H1 (cell line): ENCODE measurements at regions not wholly inside any gene's neighbourhood (a gene's known extent, or its start where the extent isn't known, plus 50 kb on each side); places are given as distances from the start of the nearest gene placed in this dataset.

ENCODE experiments used
- CTCF ChIA-PET: fragments of 300-600 bp; sonication (Branson Sonifier 250); formaldehyde crosslinking; loops from one replicate; lab custom pipeline; 2021; ENCODE audit not compliant: partially characterized antibody; lab: Charles Lee
- POLR2A ChIA-PET: fragments of 300-600 bp; sonication (Branson Sonifier 250); formaldehyde crosslinking; loops from one replicate; lab custom pipeline; 2021; ENCODE audit warnings: inconsistent platforms; ENCODE audit not compliant: partially characterized antibody; lab: Charles Lee
- DNase-seq, 2 experiments: peaks; one replicate each; pipeline versions ENCODE4 v3.0.0 to v3.0.0-alpha.2; 2010 to 2022; ENCODE audit warnings: low spot score in 2 of 2, low read depth in 1 of 2, mixed read lengths in 1 of 2
- FAIRE-seq: peaks from 2 replicates; lab custom pipeline; 2011; peaks lifted over from hg19 to GRCh38; lab: Jason Lieb, UNC
- H2AFZ ChIP-seq: 2 replicates; pipeline ENCODE4 v1.8.1; 2012; ENCODE audit warnings: low read length, inconsistent platforms
- H2AK5ac ChIP-seq: 2 replicates; pipeline ENCODE4 v1.6.1; 2013; ENCODE audit warnings: low read depth, low read length
- H2BK120ac ChIP-seq: replicated peaks from 2 replicates; pipeline ENCODE3; 2013; ENCODE audit warnings: low read depth, low read length, inconsistent platforms
- H2BK12ac ChIP-seq: 2 replicates; pipeline ENCODE4 v1.6.1; 2013; ENCODE audit warnings: low read depth, low read length
- H2BK15ac ChIP-seq: 2 replicates; pipeline ENCODE4 v1.6.1; 2013; ENCODE audit warnings: low read length
- H2BK20ac ChIP-seq: 2 replicates; pipeline ENCODE4 v1.6.1; 2013; ENCODE audit warnings: low read length
- H2BK5ac ChIP-seq: 2 replicates; pipeline ENCODE4 v1.6.1; 2013; ENCODE audit warnings: low read depth, low read length
- H3K14ac ChIP-seq: 2 replicates; pipeline ENCODE4 v1.6.1; 2013; ENCODE audit warnings: inconsistent platforms; ENCODE audit not compliant: insufficient read length
- H3K18ac ChIP-seq: 2 replicates; pipeline ENCODE4 v1.6.1; 2013; ENCODE audit warnings: low read length; ENCODE audit errors: extremely low read depth
- H3K23ac ChIP-seq: 2 replicates; pipeline ENCODE4 v1.6.1; 2013; ENCODE audit warnings: inconsistent platforms; ENCODE audit not compliant: insufficient read length
- H3K23me2 ChIP-seq: 2 replicates; pipeline ENCODE4 v1.6.1; 2013; ENCODE audit warnings: low read depth, low read length
- H3K27ac ChIP-seq: 2 replicates; pipeline ENCODE4 v1.6.1; 2011; ENCODE audit warnings: low read depth, low read length, inconsistent platforms
- H3K27me3 ChIP-seq, 4 experiments: replicated peaks in 1 of 4; 1 replicate in 1 of 4; 2 replicates in 3 of 4; pipeline versions ENCODE4 v1.6.1 to v1.8.1; 2011 to 2013; ENCODE audit warnings: low read length in 3 of 4, mild to moderate bottlenecking in 3 of 4, inconsistent platforms in 2 of 4, mixed read lengths in 2 of 4, moderate library complexity in 1 of 4; ENCODE audit not compliant: control insufficient read depth in 3 of 4, insufficient read depth in 3 of 4; ENCODE audit errors: extremely low read depth in 1 of 4
- H3K36me3 ChIP-seq, 4 experiments: 2 replicates each; pipeline versions ENCODE4 v1.6.1 to v1.8.1; 2011 to 2013; ENCODE audit warnings: mild to moderate bottlenecking in 4 of 4, low read length in 3 of 4, moderate library complexity in 2 of 4, control low read depth in 1 of 4, inconsistent platforms in 1 of 4; ENCODE audit not compliant: insufficient read depth in 4 of 4, control insufficient read depth in 2 of 4
- H3K4ac ChIP-seq: replicated peaks from 2 replicates; pipeline ENCODE3; 2013; ENCODE audit warnings: low read length, low read depth, mixed read lengths, inconsistent platforms; ENCODE audit not compliant: insufficient read length
- H3K4me1 ChIP-seq, 4 experiments: replicated peaks in 1 of 4; 1 replicate in 1 of 4; 2 replicates in 3 of 4; pipeline versions ENCODE4 v1.6.1 to v1.8.1; 2011 to 2013; ENCODE audit warnings: low read length in 3 of 4, inconsistent platforms in 2 of 4, mixed read lengths in 1 of 4; ENCODE audit not compliant: insufficient read depth in 4 of 4, control insufficient read depth in 3 of 4
- H3K4me2 ChIP-seq, 2 experiments: 2 replicates each; pipeline versions ENCODE4 v1.6.1 to v1.8.1; 2011 to 2013; ENCODE audit warnings: low read depth in 2 of 2, low read length in 2 of 2, control low read depth in 1 of 2, inconsistent platforms in 1 of 2, mild to moderate bottlenecking in 1 of 2; ENCODE audit not compliant: insufficient read depth in 1 of 2
- H3K4me3 ChIP-seq, 4 experiments: fragments of 200-600, 300-600 bp in 1 of 4; sonication (generic), shearing (Covaris generic), sonication (Bioruptor Twin) in 1 of 4; 2 replicates each; pipeline versions ENCODE4 v1.5.1 to v1.8.1; 2011 to 2016; ENCODE audit warnings: low read length in 4 of 4, low read depth in 3 of 4, control low read depth in 2 of 4, inconsistent platforms in 2 of 4, mild to moderate bottlenecking in 2 of 4, mixed read lengths in 1 of 4, moderate library complexity in 1 of 4; ENCODE audit not compliant: insufficient read depth in 2 of 4; ENCODE audit errors: extremely low read depth in 1 of 4
- H3K56ac ChIP-seq: replicated peaks from 2 replicates; pipeline ENCODE3; 2013; ENCODE audit warnings: low read depth, mild to moderate bottlenecking, mixed read lengths, low read length, inconsistent platforms; ENCODE audit not compliant: insufficient read length
- H3K79me1 ChIP-seq: 2 replicates; pipeline ENCODE4 v1.6.1; 2013; ENCODE audit warnings: low read depth, low read length, control low read depth
- H3K79me2 ChIP-seq, 2 experiments: 2 replicates each; pipeline versions ENCODE4 v1.6.1 to v1.8.1; 2012 to 2013; ENCODE audit warnings: low read length in 2 of 2, mild to moderate bottlenecking in 2 of 2, inconsistent platforms in 1 of 2; ENCODE audit not compliant: insufficient read depth in 2 of 2, control insufficient read depth in 1 of 2
- H3K9ac ChIP-seq, 4 experiments: replicated peaks in 1 of 4; 1 replicate in 1 of 4; 2 replicates in 3 of 4; pipeline versions ENCODE4 v1.6.1 to v1.8.1; 2011 to 2013; ENCODE audit warnings: low read depth in 3 of 4, low read length in 3 of 4, control low read depth in 2 of 4, mild to moderate bottlenecking in 2 of 4, moderate library complexity in 2 of 4, inconsistent platforms in 1 of 4; ENCODE audit errors: extremely low read depth in 1 of 4
- H3K9me3 ChIP-seq, 2 experiments: 2 replicates each; pipeline versions ENCODE4 v1.6.1 to v1.8.1; 2012 to 2013; ENCODE audit warnings: mild to moderate bottlenecking in 2 of 2, moderate library complexity in 2 of 2, control low read depth in 1 of 2, inconsistent platforms in 1 of 2, low read depth in 1 of 2, low read length in 1 of 2, mixed read lengths in 1 of 2; ENCODE audit not compliant: insufficient read depth in 2 of 2
- H4K20me1 ChIP-seq, 2 experiments: replicated peaks in 1 of 2; 2 replicates each; pipeline versions ENCODE3 to v1.8.1; 2011 to 2013; ENCODE audit warnings: inconsistent platforms in 2 of 2, low read length in 2 of 2, mild to moderate bottlenecking in 1 of 2; ENCODE audit not compliant: insufficient read depth in 2 of 2, control insufficient read depth in 1 of 2
- H4K5ac ChIP-seq: 2 replicates; pipeline ENCODE4 v1.6.1; 2013; ENCODE audit warnings: low read length, low read depth, mixed read lengths, inconsistent platforms; ENCODE audit not compliant: insufficient read length
- H4K8ac ChIP-seq: 2 replicates; pipeline ENCODE4 v1.8.0; 2013; ENCODE audit warnings: mild to moderate bottlenecking, moderate library complexity, low read length, inconsistent platforms; ENCODE audit not compliant: insufficient read depth; ENCODE audit errors: extremely low read depth
- H4K91ac ChIP-seq: replicated peaks from 2 replicates; pipeline ENCODE3; 2013; ENCODE audit warnings: low read length, mixed read lengths, inconsistent platforms; ENCODE audit not compliant: insufficient read length
- CHD2 ChIP-seq: IDR thresholded peaks from 2 replicates; pipeline ENCODE4 v1.6.1; 2012; ENCODE audit warnings: low read length, improper control_type of control experiment
- FOSL1 ChIP-seq: IDR thresholded peaks from 2 replicates; pipeline ENCODE4 v1.6.1; 2011; ENCODE audit warnings: mild to moderate bottlenecking, low read depth, low read length, moderate library complexity; ENCODE audit not compliant: insufficient read depth
- GTF2F1 ChIP-seq: IDR thresholded peaks from 2 replicates; pipeline ENCODE4 v1.6.1; 2012; ENCODE audit warnings: low read depth, low read length, improper control_type of control experiment, borderline replicate concordance
- KDM1A ChIP-seq: fragments of 200-600, 300-600 bp; sonication (generic); IDR thresholded peaks from 2 replicates; pipeline ENCODE4 v1.7.1; 2016; ENCODE audit warnings: mild to moderate bottlenecking, low read length, borderline replicate concordance
- RNF2 ChIP-seq: fragments of 200-900, 300-1000 bp; sonication (generic); IDR thresholded peaks from 2 replicates; pipeline ENCODE4 v1.7.1; 2016; ENCODE audit warnings: borderline replicate concordance, low read depth, mild to moderate bottlenecking, antibody characterized with exemption, low read length; ENCODE audit not compliant: poor library complexity, severe bottlenecking; ENCODE audit errors: missing control alignments
- TAF1 ChIP-seq: IDR thresholded peaks from 2 replicates; pipeline ENCODE4 v1.6.1; 2011; ENCODE audit warnings: mild to moderate bottlenecking, low read depth, low read length
- TEAD4 ChIP-seq: IDR thresholded peaks from 2 replicates; pipeline ENCODE4 v1.6.1; 2012; ENCODE audit warnings: low read depth, low read length, inconsistent platforms, mixed read lengths
- WGBS, 2 experiments: shearing (Covaris generic) in 1 of 2; methylation state at CpG; one replicate each; pipeline versions ENCODE4 v1.1.6 to v1.1.7; 2013 to 2015; ENCODE audit warnings: low lambda C conversion rate in 2 of 2, mixed read lengths in 2 of 2, inconsistent platforms in 1 of 2, low coverage in 1 of 2, missing lambda C conversion rate in 1 of 2; ENCODE audit not compliant: insufficient replicate concordance in 2 of 2, insufficient coverage in 1 of 2, insufficient read length in 1 of 2; ENCODE audit errors: extremely low coverage in 1 of 2, missing lambda C conversion rate in 1 of 2; 5-methylcytosine and 5-hydroxymethylcytosine counted together
- TF ChIP-seq, protein P1 (sequence below): IDR thresholded peaks from 2 replicates; pipeline ENCODE4 v1.6.1; 2012; ENCODE audit warnings: inconsistent platforms

- H4K20me1 ChIP-seq: no peaks in the 10 kb centered on the region
- H2BK120ac ChIP-seq: no peak overlapping the region
- H2BK15ac ChIP-seq: no peak overlapping the region
- H3K27ac ChIP-seq: no peak overlapping the region
- no peaks in the 10 kb centered on the region for H3K36me3 ChIP-seq
- H3K18ac ChIP-seq: no peak overlapping the region
- H4K5ac ChIP-seq: no peak overlapping the region
- ChIA-PET CTCF (interaction anchor here (0.6 to 2.7 kb wide), 6 partner anchors 13 to 76 kb away, joined by 3 to 7 read pairs (median 4); no protein-coding TSS in a partner anchor), POLR2A (interaction anchor here (0.9 to 1.4 kb wide), 3 partner anchors 9 to 124 kb away, joined by 3 to 4 read pairs (median 3); no protein-coding TSS in a partner anchor)
- no peak overlapping the region for H3K14ac ChIP-seq
- FAIRE-seq: no peak
- H2AK5ac ChIP-seq: no peak overlapping the region
- no peaks in the 10 kb centered on the region for H3K27me3 ChIP-seq
- no peak for TF ChIP-seq CHD2
- TF ChIP-seq GTF2F1: no peak
- TF ChIP-seq TAF1: no peak
- no peak for TF ChIP-seq KDM1A
- TF ChIP-seq RNF2: no peak
- TF ChIP-seq FOSL1: no peak
- TF ChIP-seq, protein P1, sequence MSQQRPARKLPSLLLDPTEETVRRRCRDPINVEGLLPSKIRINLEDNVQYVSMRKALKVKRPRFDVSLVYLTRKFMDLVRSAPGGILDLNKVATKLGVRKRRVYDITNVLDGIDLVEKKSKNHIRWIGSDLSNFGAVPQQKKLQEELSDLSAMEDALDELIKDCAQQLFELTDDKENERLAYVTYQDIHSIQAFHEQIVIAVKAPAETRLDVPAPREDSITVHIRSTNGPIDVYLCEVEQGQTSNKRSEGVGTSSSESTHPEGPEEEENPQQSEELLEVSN: peak; percentile 78
- no peak for TF ChIP-seq TEAD4
- no peaks in the 10 kb centered on the region for H3K9me3 ChIP-seq
- no peak overlapping the region for H3K4ac ChIP-seq
- no peaks in the 10 kb centered on the region for H3K79me1 ChIP-seq
- H3K4me3 ChIP-seq: no peak overlapping the region
- no peak overlapping the region for H2BK5ac ChIP-seq
- H3K4me1 ChIP-seq: no peaks in the 10 kb centered on the region
- H3K56ac ChIP-seq: no peak overlapping the region
- whole genome bisulfite sequencing, 2 experiments: 82% methylated on average over 4 of the region's 4 CpGs; no CpG with 5 or more reads in 1 of the 2 experiments
- no peak overlapping the region for H3K4me2 ChIP-seq
- no peak overlapping the region for H3K23ac ChIP-seq
- H2AFZ ChIP-seq: no peak overlapping the region
- H3K23me2 ChIP-seq: no peaks in the 10 kb centered on the region
- H2BK12ac ChIP-seq: no peak overlapping the region
- no peak overlapping the region for H4K91ac ChIP-seq
- H2BK20ac ChIP-seq: no peak overlapping the region
- H3K79me2 ChIP-seq: no peaks in the 10 kb centered on the region
- no peak overlapping the region for H3K9ac ChIP-seq
- no peak overlapping the region for H4K8ac ChIP-seq
- DNase-seq: no peak
Measured at GRCh38 chr6:43898358-43899131, 128.5 kb downstream of the VEGFA start.
